H1 (cell line): ENCODE measurements at regions not wholly inside any gene's neighbourhood (a gene's known extent, or its start where the extent isn't known, plus 50 kb on each side); places are given as distances from the start of the nearest gene placed in this dataset.

Experiments used
- CTCF ChIA-PET: fragments of 300-600 bp; sonication (Branson Sonifier 250); formaldehyde crosslinking; loops from one replicate; lab custom pipeline; 2021; ENCODE audit not compliant: partially characterized antibody; lab: Charles Lee
- POLR2A ChIA-PET: fragments of 300-600 bp; sonication (Branson Sonifier 250); formaldehyde crosslinking; loops from one replicate; lab custom pipeline; 2021; ENCODE audit warnings: inconsistent platforms; ENCODE audit not compliant: partially characterized antibody; lab: Charles Lee
- DNase-seq, 2 experiments: peaks; one replicate each; pipeline versions ENCODE4 v3.0.0 to v3.0.0-alpha.2; 2010 to 2022; ENCODE audit warnings: low spot score in 2 of 2, low read depth in 1 of 2, mixed read lengths in 1 of 2
- FAIRE-seq: peaks from 2 replicates; lab custom pipeline; 2011; peaks lifted over from hg19 to GRCh38; lab: Jason Lieb, UNC
- H2AFZ ChIP-seq: 2 replicates; pipeline ENCODE4 v1.8.1; 2012; ENCODE audit warnings: low read length, inconsistent platforms
- H2AK5ac ChIP-seq: 2 replicates; pipeline ENCODE4 v1.6.1; 2013; ENCODE audit warnings: low read depth, low read length
- H2BK120ac ChIP-seq: replicated peaks from 2 replicates; pipeline ENCODE3; 2013; ENCODE audit warnings: low read depth, low read length, inconsistent platforms
- H2BK12ac ChIP-seq: 2 replicates; pipeline ENCODE4 v1.6.1; 2013; ENCODE audit warnings: low read depth, low read length
- H2BK15ac ChIP-seq: 2 replicates; pipeline ENCODE4 v1.6.1; 2013; ENCODE audit warnings: low read length
- H2BK20ac ChIP-seq: 2 replicates; pipeline ENCODE4 v1.6.1; 2013; ENCODE audit warnings: low read length
- H2BK5ac ChIP-seq: 2 replicates; pipeline ENCODE4 v1.6.1; 2013; ENCODE audit warnings: low read depth, low read length
- H3K14ac ChIP-seq: 2 replicates; pipeline ENCODE4 v1.6.1; 2013; ENCODE audit warnings: inconsistent platforms; ENCODE audit not compliant: insufficient read length
- H3K18ac ChIP-seq: 2 replicates; pipeline ENCODE4 v1.6.1; 2013; ENCODE audit warnings: low read length; ENCODE audit errors: extremely low read depth
- H3K23ac ChIP-seq: 2 replicates; pipeline ENCODE4 v1.6.1; 2013; ENCODE audit warnings: inconsistent platforms; ENCODE audit not compliant: insufficient read length
- H3K23me2 ChIP-seq: 2 replicates; pipeline ENCODE4 v1.6.1; 2013; ENCODE audit warnings: low read depth, low read length
- H3K27ac ChIP-seq: 2 replicates; pipeline ENCODE4 v1.6.1; 2011; ENCODE audit warnings: low read depth, low read length, inconsistent platforms
- H3K27me3 ChIP-seq, 4 experiments: replicated peaks in 1 of 4; 1 replicate in 1 of 4; 2 replicates in 3 of 4; pipeline versions ENCODE4 v1.6.1 to v1.8.1; 2011 to 2013; ENCODE audit warnings: low read length in 3 of 4, mild to moderate bottlenecking in 3 of 4, inconsistent platforms in 2 of 4, mixed read lengths in 2 of 4, moderate library complexity in 1 of 4; ENCODE audit not compliant: control insufficient read depth in 3 of 4, insufficient read depth in 3 of 4; ENCODE audit errors: extremely low read depth in 1 of 4
- H3K36me3 ChIP-seq, 4 experiments: 2 replicates each; pipeline versions ENCODE4 v1.6.1 to v1.8.1; 2011 to 2013; ENCODE audit warnings: mild to moderate bottlenecking in 4 of 4, low read length in 3 of 4, moderate library complexity in 2 of 4, control low read depth in 1 of 4, inconsistent platforms in 1 of 4; ENCODE audit not compliant: insufficient read depth in 4 of 4, control insufficient read depth in 2 of 4
- H3K4ac ChIP-seq: replicated peaks from 2 replicates; pipeline ENCODE3; 2013; ENCODE audit warnings: low read length, low read depth, mixed read lengths, inconsistent platforms; ENCODE audit not compliant: insufficient read length
- H3K4me1 ChIP-seq, 4 experiments: replicated peaks in 1 of 4; 1 replicate in 1 of 4; 2 replicates in 3 of 4; pipeline versions ENCODE4 v1.6.1 to v1.8.1; 2011 to 2013; ENCODE audit warnings: low read length in 3 of 4, inconsistent platforms in 2 of 4, mixed read lengths in 1 of 4; ENCODE audit not compliant: insufficient read depth in 4 of 4, control insufficient read depth in 3 of 4
- H3K4me2 ChIP-seq, 2 experiments: 2 replicates each; pipeline versions ENCODE4 v1.6.1 to v1.8.1; 2011 to 2013; ENCODE audit warnings: low read depth in 2 of 2, low read length in 2 of 2, control low read depth in 1 of 2, inconsistent platforms in 1 of 2, mild to moderate bottlenecking in 1 of 2; ENCODE audit not compliant: insufficient read depth in 1 of 2
- H3K4me3 ChIP-seq, 4 experiments: fragments of 200-600, 300-600 bp in 1 of 4; sonication (generic), shearing (Covaris generic), sonication (Bioruptor Twin) in 1 of 4; 2 replicates each; pipeline versions ENCODE4 v1.5.1 to v1.8.1; 2011 to 2016; ENCODE audit warnings: low read length in 4 of 4, low read depth in 3 of 4, control low read depth in 2 of 4, inconsistent platforms in 2 of 4, mild to moderate bottlenecking in 2 of 4, mixed read lengths in 1 of 4, moderate library complexity in 1 of 4; ENCODE audit not compliant: insufficient read depth in 2 of 4; ENCODE audit errors: extremely low read depth in 1 of 4
- H3K56ac ChIP-seq: replicated peaks from 2 replicates; pipeline ENCODE3; 2013; ENCODE audit warnings: low read depth, mild to moderate bottlenecking, mixed read lengths, low read length, inconsistent platforms; ENCODE audit not compliant: insufficient read length
- H3K79me1 ChIP-seq: 2 replicates; pipeline ENCODE4 v1.6.1; 2013; ENCODE audit warnings: low read depth, low read length, control low read depth
- H3K79me2 ChIP-seq, 2 experiments: 2 replicates each; pipeline versions ENCODE4 v1.6.1 to v1.8.1; 2012 to 2013; ENCODE audit warnings: low read length in 2 of 2, mild to moderate bottlenecking in 2 of 2, inconsistent platforms in 1 of 2; ENCODE audit not compliant: insufficient read depth in 2 of 2, control insufficient read depth in 1 of 2
- H3K9ac ChIP-seq, 4 experiments: replicated peaks in 1 of 4; 1 replicate in 1 of 4; 2 replicates in 3 of 4; pipeline versions ENCODE4 v1.6.1 to v1.8.1; 2011 to 2013; ENCODE audit warnings: low read depth in 3 of 4, low read length in 3 of 4, control low read depth in 2 of 4, mild to moderate bottlenecking in 2 of 4, moderate library complexity in 2 of 4, inconsistent platforms in 1 of 4; ENCODE audit errors: extremely low read depth in 1 of 4
- H3K9me3 ChIP-seq, 2 experiments: 2 replicates each; pipeline versions ENCODE4 v1.6.1 to v1.8.1; 2012 to 2013; ENCODE audit warnings: mild to moderate bottlenecking in 2 of 2, moderate library complexity in 2 of 2, control low read depth in 1 of 2, inconsistent platforms in 1 of 2, low read depth in 1 of 2, low read length in 1 of 2, mixed read lengths in 1 of 2; ENCODE audit not compliant: insufficient read depth in 2 of 2
- H4K20me1 ChIP-seq, 2 experiments: replicated peaks in 1 of 2; 2 replicates each; pipeline versions ENCODE3 to v1.8.1; 2011 to 2013; ENCODE audit warnings: inconsistent platforms in 2 of 2, low read length in 2 of 2, mild to moderate bottlenecking in 1 of 2; ENCODE audit not compliant: insufficient read depth in 2 of 2, control insufficient read depth in 1 of 2
- H4K5ac ChIP-seq: 2 replicates; pipeline ENCODE4 v1.6.1; 2013; ENCODE audit warnings: low read length, low read depth, mixed read lengths, inconsistent platforms; ENCODE audit not compliant: insufficient read length
- H4K8ac ChIP-seq: 2 replicates; pipeline ENCODE4 v1.8.0; 2013; ENCODE audit warnings: mild to moderate bottlenecking, moderate library complexity, low read length, inconsistent platforms; ENCODE audit not compliant: insufficient read depth; ENCODE audit errors: extremely low read depth
- H4K91ac ChIP-seq: replicated peaks from 2 replicates; pipeline ENCODE3; 2013; ENCODE audit warnings: low read length, mixed read lengths, inconsistent platforms; ENCODE audit not compliant: insufficient read length
- TCF12 ChIP-seq: IDR thresholded peaks from 2 replicates; pipeline ENCODE4 v1.6.1; 2011; ENCODE audit warnings: low read depth, mild to moderate bottlenecking, low read length
- TEAD4 ChIP-seq: IDR thresholded peaks from 2 replicates; pipeline ENCODE4 v1.6.1; 2012; ENCODE audit warnings: low read depth, low read length, inconsistent platforms, mixed read lengths
- WGBS, 2 experiments: shearing (Covaris generic) in 1 of 2; methylation state at CpG; one replicate each; pipeline versions ENCODE4 v1.1.6 to v1.1.7; 2013 to 2015; ENCODE audit warnings: low lambda C conversion rate in 2 of 2, mixed read lengths in 2 of 2, inconsistent platforms in 1 of 2, low coverage in 1 of 2, missing lambda C conversion rate in 1 of 2; ENCODE audit not compliant: insufficient replicate concordance in 2 of 2, insufficient coverage in 1 of 2, insufficient read length in 1 of 2; ENCODE audit errors: extremely low coverage in 1 of 2, missing lambda C conversion rate in 1 of 2; 5-methylcytosine and 5-hydroxymethylcytosine counted together

- FAIRE-seq (no peak), DNase-seq (no peak)
- no peak overlapping the region for H4K5ac ChIP-seq
- no peak overlapping the region for H2BK12ac ChIP-seq
- no peak overlapping the region for H2AK5ac ChIP-seq
- H3K4me1 ChIP-seq = no peaks in the 10 kb centered on the region; a peak in 1 of 7 replicates
- H4K91ac ChIP-seq = no peak overlapping the region
- H3K23ac ChIP-seq = no peak overlapping the region
- H2BK5ac ChIP-seq = no peak overlapping the region
- H4K8ac ChIP-seq = no peak overlapping the region
- H2BK15ac ChIP-seq = no peak overlapping the region
- POLR2A ChIA-PET = no interaction called here
- no peaks in the 10 kb centered on the region for H3K79me2 ChIP-seq
- H2BK20ac ChIP-seq = no peak overlapping the region
- no peak overlapping the region for H2BK120ac ChIP-seq
- H3K4me2 ChIP-seq = no peak overlapping the region
- H3K4ac ChIP-seq = no peak overlapping the region
- no peak overlapping the region for H3K18ac ChIP-seq
- H2AFZ ChIP-seq = no peak overlapping the region
- 87% methylated on average over 3 of the region's 3 CpGs; no CpG with 5 or more reads in 1 of the 2 experiments for WGBS, 2 experiments
- no peak overlapping the region for H3K14ac ChIP-seq
- no peaks in the 10 kb centered on the region for H4K20me1 ChIP-seq
- H3K9me3 ChIP-seq = no peaks in the 10 kb centered on the region
- H3K23me2 ChIP-seq = no peaks in the 10 kb centered on the region; the same call in 1 of the 2 replicates
- no peaks in the 10 kb centered on the region for H3K27me3 ChIP-seq
- no peak overlapping the region for H3K4me3 ChIP-seq
- H3K27ac ChIP-seq = no peak overlapping the region
- TF ChIP-seq TEAD4 = no peak
- TF ChIP-seq TCF12 = no peak
- TF ChIP-seq, all 59 proteins: peak for 0
- H3K36me3 ChIP-seq = no peaks in the 10 kb centered on the region
- no peak overlapping the region for H3K9ac ChIP-seq
- no peak overlapping the region for H3K56ac ChIP-seq
- H3K79me1 ChIP-seq = no peaks in the 10 kb centered on the region
- CTCF ChIA-PET = interaction anchor here (0.6 to 1.5 kb wide), 4 partner anchors 11 to 86 kb away, joined by 3 to 4 read pairs (median 4); no protein-coding TSS in a partner anchor
Measured at GRCh38 chr1:5659606-5660005, 332.6 kb downstream of the NPHP4 start.
